Smooth muscle cell (in vitro differentiated cells): ENCODE measurements at regions not wholly inside any gene's neighbourhood (a gene's known extent, or its start where the extent isn't known, plus 50 kb on each side); places are given as distances from the start of the nearest gene placed in this dataset.

Source experiments
- DNase-seq: peaks from one replicate; lab custom pipeline; 2025; ENCODE audit not compliant: unreplicated experiment; lab: John Stamatoyannopoulos, UW
- H2AFZ ChIP-seq: fragments of 200-600 bp; sonication (generic); 2 replicates; pipeline ENCODE4 v1.6.0; 2016; ENCODE audit warnings: antibody characterized with exemption, low read depth, mild to moderate bottlenecking
- H3F3A ChIP-seq: fragments of 200-600 bp; sonication (generic); 2 replicates; pipeline ENCODE4 v1.6.0; 2017; ENCODE audit warnings: antibody characterized with exemption, low read depth
- H3K27ac ChIP-seq: fragments of 200-600 bp; sonication (generic); 2 replicates; pipeline ENCODE4 v1.5.1; 2016; ENCODE audit warnings: low read depth, mild to moderate bottlenecking
- H3K27me3 ChIP-seq: fragments of 200-600 bp; sonication (generic); 2 replicates; pipeline ENCODE4 v1.6.1; 2016; ENCODE audit warnings: low read depth, mild to moderate bottlenecking
- H3K36me3 ChIP-seq: fragments of 200-600 bp; sonication (generic); 2 replicates; pipeline ENCODE4 v1.5.1; 2016; ENCODE audit warnings: low read depth
- H3K4me1 ChIP-seq: fragments of 200-600 bp; sonication (generic); 2 replicates; pipeline ENCODE4 v1.5.1; 2016; ENCODE audit warnings: low read depth
- H3K4me2 ChIP-seq: fragments of 200-600 bp; sonication (generic); 2 replicates; pipeline ENCODE4 v1.6.0; 2016; ENCODE audit warnings: mild to moderate bottlenecking
- H3K4me3 ChIP-seq: fragments of 200-600 bp; sonication (generic); 2 replicates; pipeline ENCODE4 v1.5.1; 2016; ENCODE audit warnings: mild to moderate bottlenecking
- H3K79me2 ChIP-seq: fragments of 200-600 bp; sonication (generic); 2 replicates; pipeline ENCODE4 v1.6.0; 2016; ENCODE audit warnings: low read depth, mild to moderate bottlenecking
- H3K9ac ChIP-seq: fragments of 200-600 bp; sonication (generic); 2 replicates; pipeline ENCODE4 v1.6.0; 2016; ENCODE audit warnings: low read depth
- H3K9me3 ChIP-seq: fragments of 200-600 bp; sonication (generic); replicated peaks from 2 replicates; pipeline ENCODE4 v1.5.1; 2016; ENCODE audit warnings: low read depth
- H4K20me1 ChIP-seq: fragments of 200-600 bp; sonication (generic); 2 replicates; pipeline ENCODE4 v1.6.0; 2016; ENCODE audit warnings: low read depth
- whole genome bisulfite sequencing: methylation state at CpG from one replicate; pipeline ENCODE4 v1.1.7; 2016; ENCODE audit warnings: low lambda C conversion rate; 5-methylcytosine and 5-hydroxymethylcytosine counted together
- TF ChIP-seq, protein P1 (sequence below): fragments of 200-600 bp; sonication (generic); IDR thresholded peaks from 2 replicates; pipeline ENCODE4 v1.5.1; 2017; ENCODE audit warnings: borderline replicate concordance, mild to moderate bottlenecking, antibody characterized with exemption; ENCODE audit not compliant: insufficient read depth, poor library complexity, severe bottlenecking

DNA sequence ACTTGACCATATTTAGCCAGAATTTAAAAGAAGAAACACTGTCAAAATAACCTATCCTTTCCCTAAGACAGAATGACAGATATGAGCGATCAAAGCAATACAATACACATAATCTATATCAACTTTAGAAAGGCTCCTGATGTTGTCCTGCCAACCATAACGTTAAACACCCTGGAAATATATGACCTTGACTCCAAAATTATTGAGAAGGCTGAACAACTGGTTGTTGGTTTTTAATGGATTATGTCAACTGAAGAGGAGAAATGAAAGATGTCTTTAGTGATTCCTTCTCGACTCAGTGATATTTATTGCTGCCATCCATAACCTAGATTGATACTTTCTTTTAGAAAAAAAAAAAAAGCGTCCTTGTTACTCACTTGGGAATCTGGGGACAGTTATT, 957.2 kb downstream of the SLITRK1 start:
- no peak for DNase-seq
- Histone ChIP-seq H3F3A (no peaks in the 10 kb centered on the region), H4K20me1 (no peaks in the 10 kb centered on the region), H3K9ac (no peak overlapping the region), H3K36me3 (no peaks in the 10 kb centered on the region), H3K27me3 (peaks cover 5% of the 10 kb centered on the region), H3K79me2 (no peaks in the 10 kb centered on the region), H3K27ac (no peak overlapping the region), H2AFZ (no peak overlapping the region), H3K4me2 (no peak overlapping the region), H3K4me1 (no peaks in the 10 kb centered on the region), H3K9me3 (no peaks in the 10 kb centered on the region), H3K4me3 (no peak overlapping the region)
- TF ChIP-seq, protein P1, sequence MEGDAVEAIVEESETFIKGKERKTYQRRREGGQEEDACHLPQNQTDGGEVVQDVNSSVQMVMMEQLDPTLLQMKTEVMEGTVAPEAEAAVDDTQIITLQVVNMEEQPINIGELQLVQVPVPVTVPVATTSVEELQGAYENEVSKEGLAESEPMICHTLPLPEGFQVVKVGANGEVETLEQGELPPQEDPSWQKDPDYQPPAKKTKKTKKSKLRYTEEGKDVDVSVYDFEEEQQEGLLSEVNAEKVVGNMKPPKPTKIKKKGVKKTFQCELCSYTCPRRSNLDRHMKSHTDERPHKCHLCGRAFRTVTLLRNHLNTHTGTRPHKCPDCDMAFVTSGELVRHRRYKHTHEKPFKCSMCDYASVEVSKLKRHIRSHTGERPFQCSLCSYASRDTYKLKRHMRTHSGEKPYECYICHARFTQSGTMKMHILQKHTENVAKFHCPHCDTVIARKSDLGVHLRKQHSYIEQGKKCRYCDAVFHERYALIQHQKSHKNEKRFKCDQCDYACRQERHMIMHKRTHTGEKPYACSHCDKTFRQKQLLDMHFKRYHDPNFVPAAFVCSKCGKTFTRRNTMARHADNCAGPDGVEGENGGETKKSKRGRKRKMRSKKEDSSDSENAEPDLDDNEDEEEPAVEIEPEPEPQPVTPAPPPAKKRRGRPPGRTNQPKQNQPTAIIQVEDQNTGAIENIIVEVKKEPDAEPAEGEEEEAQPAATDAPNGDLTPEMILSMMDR = no peak
- WGBS = 78% methylated on average over 4 of the region's 4 CpGs

DNA sequence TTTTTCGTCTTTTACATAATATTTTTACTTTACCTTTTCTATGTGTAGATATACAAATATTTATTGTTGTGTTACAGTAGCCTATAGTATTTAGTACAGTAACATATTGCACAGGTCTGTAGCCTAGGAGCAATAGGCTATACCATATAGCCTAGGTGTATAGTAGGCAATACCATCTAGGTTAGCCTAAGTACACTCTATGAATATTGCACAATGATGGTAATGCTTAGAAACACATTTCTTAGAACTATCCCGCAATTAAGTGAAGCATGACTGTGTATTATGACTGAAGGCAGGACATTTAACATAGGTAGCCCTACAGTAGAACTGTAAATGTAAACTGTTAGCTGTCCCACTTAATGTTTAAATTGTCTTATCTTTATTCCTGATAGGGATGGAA, 964.3 kb downstream of the SLITRK1 start:
- no peaks in the 10 kb centered on the region for H3F3A ChIP-seq
- TF ChIP-seq, protein P1 = no peak
- no peak overlapping the region for H3K4me3 ChIP-seq
- peaks cover 3% of the 10 kb centered on the region for H3K27me3 ChIP-seq
- WGBS = 87% methylated on average over 2 of the region's 2 CpGs
- no peak overlapping the region for H3K9ac ChIP-seq
- no peak overlapping the region for H2AFZ ChIP-seq
- no peak for DNase-seq
- no peaks in the 10 kb centered on the region for H3K9me3 ChIP-seq
- H3K79me2 ChIP-seq = no peaks in the 10 kb centered on the region
- H4K20me1 ChIP-seq = no peaks in the 10 kb centered on the region
- no peaks in the 10 kb centered on the region for H3K36me3 ChIP-seq
- H3K4me2 ChIP-seq = no peak overlapping the region
- H3K27ac ChIP-seq = no peak overlapping the region
- no peaks in the 10 kb centered on the region for H3K4me1 ChIP-seq

DNA sequence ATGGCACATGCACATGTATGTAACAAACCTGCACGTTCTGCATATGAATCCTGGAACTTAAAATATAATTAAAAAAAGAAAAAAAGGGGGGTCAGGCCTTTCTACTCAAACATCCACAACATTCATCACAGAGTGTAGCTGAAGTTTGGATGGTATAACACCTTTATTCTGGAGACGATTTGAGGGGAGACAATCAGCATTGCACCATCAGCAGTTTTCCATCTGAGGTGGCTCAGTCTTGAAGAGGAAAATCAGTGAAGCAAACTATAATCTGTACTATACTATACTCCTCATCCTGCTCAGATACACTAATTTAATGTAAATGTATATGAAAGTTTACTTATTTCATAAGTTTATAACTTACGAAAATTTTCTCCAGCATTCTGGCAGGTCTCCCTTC, 969.7 kb downstream of the SLITRK1 start:
- 78% methylated on average over 3 of the region's 3 CpGs for WGBS
- Histone ChIP-seq H4K20me1 (no peaks in the 10 kb centered on the region), H3K79me2 (no peaks in the 10 kb centered on the region), H3K36me3 (no peaks in the 10 kb centered on the region), H3K9ac (no peak overlapping the region), H3K27ac (no peak overlapping the region), H3K9me3 (no peaks in the 10 kb centered on the region), H2AFZ (no peak overlapping the region), H3K4me1 (no peaks in the 10 kb centered on the region), H3K27me3 (no peaks in the 10 kb centered on the region), H3K4me2 (no peak overlapping the region), H3F3A (no peaks in the 10 kb centered on the region), H3K4me3 (no peak overlapping the region)
- TF ChIP-seq, protein P1 = no peak
- no peak for DNase-seq

DNA sequence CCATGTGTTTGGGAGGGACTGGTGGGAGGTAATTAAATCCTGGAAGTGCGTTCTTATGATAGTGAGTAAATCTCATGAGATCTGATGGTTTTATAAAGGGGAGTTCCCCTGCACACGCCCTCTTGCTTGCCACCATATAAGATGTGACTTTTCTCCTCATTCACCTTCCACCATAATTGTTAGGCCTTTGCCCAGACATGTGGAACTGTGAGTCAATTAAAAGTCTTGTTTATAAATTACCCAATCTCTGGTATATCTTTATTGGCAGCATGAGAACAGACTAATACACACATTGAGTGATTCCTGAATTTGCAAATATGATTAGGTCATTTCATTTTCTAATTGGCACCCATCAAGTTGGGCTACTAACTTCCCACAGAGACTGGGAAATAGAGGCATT, 977.2 kb downstream of the SLITRK1 start:
- Histone ChIP-seq H2AFZ (no peak overlapping the region), H3K9ac (no peak overlapping the region), H3K36me3 (no peaks in the 10 kb centered on the region), H4K20me1 (no peaks in the 10 kb centered on the region), H3F3A (no peaks in the 10 kb centered on the region), H3K27ac (no peak overlapping the region), H3K79me2 (no peaks in the 10 kb centered on the region), H3K9me3 (no peaks in the 10 kb centered on the region), H3K4me2 (no peak overlapping the region), H3K27me3 (no peaks in the 10 kb centered on the region), H3K4me1 (no peaks in the 10 kb centered on the region), H3K4me3 (no peak overlapping the region)
- no peak for DNase-seq
- WGBS = 63% methylated on average over 2 of the region's 2 CpGs
- TF ChIP-seq, protein P1 = no peak
